ENCODE measurements at regions not wholly inside any gene's neighbourhood (a gene's known extent, or its start where the extent isn't known, plus 50 kb on each side); places are given as distances from the start of the nearest gene placed in this dataset.
A peak's percentile ranks its signal among the peaks of the same experiment; 100 is the strongest.
"Not testable (repeated sequence)": the region's sequence is repeated elsewhere in the genome, so short reads cannot be mapped to it uniquely, and the experiment has no call there.

DNA sequence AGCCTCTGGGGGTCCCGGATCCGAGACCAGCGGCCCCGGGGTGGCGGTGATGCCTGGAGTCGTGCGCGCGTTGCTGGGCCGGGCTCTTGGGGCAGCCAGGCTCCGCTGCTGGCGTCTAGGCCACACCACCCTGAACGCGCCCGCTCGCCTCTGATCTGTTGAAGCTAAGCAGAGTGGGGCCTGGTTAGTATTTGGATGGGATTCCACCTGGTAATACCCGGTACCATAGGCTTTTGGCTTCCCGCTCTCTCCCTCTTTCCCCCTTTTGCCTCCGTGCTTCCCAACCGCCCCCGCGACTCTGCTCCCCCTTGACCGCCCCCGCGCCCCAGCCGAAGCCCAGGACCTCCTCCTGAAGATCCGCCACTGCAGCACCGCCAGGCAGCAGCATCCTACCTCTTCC, 1383.5 kb upstream of the DEFB115 start:
- no peaks in the 10 kb centered on the region for H3K27me3 ChIP-seq
- H3K4me3 ChIP-seq = no peak overlapping the region
- peak in 5 of 7 donors; percentile 14 to 45 (median 39) for DNase-seq
- intact Hi-C loops (cut with DNase I) = no loop called here
- no peaks in the 10 kb centered on the region for H3K36me3 ChIP-seq (replicated peaks in 1 of 2)
- TF ChIP-seq POLR2A (IDR thresholded peaks at IDR 0.05) = no peak
- TF ChIP-seq, protein P1, sequence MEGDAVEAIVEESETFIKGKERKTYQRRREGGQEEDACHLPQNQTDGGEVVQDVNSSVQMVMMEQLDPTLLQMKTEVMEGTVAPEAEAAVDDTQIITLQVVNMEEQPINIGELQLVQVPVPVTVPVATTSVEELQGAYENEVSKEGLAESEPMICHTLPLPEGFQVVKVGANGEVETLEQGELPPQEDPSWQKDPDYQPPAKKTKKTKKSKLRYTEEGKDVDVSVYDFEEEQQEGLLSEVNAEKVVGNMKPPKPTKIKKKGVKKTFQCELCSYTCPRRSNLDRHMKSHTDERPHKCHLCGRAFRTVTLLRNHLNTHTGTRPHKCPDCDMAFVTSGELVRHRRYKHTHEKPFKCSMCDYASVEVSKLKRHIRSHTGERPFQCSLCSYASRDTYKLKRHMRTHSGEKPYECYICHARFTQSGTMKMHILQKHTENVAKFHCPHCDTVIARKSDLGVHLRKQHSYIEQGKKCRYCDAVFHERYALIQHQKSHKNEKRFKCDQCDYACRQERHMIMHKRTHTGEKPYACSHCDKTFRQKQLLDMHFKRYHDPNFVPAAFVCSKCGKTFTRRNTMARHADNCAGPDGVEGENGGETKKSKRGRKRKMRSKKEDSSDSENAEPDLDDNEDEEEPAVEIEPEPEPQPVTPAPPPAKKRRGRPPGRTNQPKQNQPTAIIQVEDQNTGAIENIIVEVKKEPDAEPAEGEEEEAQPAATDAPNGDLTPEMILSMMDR (IDR thresholded peaks at IDR 0.05) = no peak
- H3K27ac ChIP-seq = no peak overlapping the region
- H3K9me3 ChIP-seq (replicated peaks in 1 of 3) = no peaks in the 10 kb centered on the region
- H3K4me1 ChIP-seq (replicated peaks in 1 of 2) = no peaks in the 10 kb centered on the region
- 54 to 74% (median 62%) methylated on average over 15 to 28 of the region's 28 CpGs for WGBS, 4 donors

DNA sequence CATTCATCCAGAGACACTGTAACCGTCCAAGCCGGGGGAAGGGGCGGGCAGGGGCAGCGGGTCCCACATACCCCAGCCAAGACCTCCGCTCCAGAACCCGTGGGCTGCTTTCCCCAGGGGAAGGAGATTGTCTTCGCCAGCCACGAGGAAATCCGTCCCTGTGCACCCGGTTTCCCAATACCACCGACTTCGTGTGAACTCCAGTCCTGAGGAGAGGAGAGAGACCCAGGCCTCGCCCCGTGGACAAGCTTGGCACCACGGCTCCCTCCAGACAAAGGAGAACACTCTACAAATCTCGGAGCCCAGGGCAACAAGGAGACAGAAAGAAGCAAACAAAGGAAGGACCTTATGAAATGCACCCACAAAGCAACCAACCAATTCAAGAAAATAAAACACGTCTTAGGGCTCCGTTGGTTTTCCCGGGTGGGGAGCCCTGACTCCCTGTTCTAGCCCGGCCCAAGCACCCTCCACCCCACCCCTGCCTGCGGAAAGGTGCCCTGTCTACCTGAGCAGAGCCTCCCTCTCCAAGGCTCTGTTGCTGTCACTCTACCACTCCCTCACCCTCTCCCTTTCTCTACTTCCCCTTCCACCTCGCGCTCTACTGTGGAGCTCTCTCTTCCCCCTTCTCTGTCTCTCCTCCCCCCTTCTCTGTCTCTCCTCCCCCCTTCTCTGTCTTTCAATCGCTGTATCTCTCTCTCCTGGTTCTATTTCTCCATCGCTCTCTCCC, 1382.8 kb upstream of the DEFB115 start:
- no peak for TF ChIP-seq POLR2A (IDR thresholded peaks at IDR 0.05)
- TF ChIP-seq, protein P1 (IDR thresholded peaks at IDR 0.05) = no peak
- peak in 1 of 7 donors; percentile 5 for DNase-seq

DNA sequence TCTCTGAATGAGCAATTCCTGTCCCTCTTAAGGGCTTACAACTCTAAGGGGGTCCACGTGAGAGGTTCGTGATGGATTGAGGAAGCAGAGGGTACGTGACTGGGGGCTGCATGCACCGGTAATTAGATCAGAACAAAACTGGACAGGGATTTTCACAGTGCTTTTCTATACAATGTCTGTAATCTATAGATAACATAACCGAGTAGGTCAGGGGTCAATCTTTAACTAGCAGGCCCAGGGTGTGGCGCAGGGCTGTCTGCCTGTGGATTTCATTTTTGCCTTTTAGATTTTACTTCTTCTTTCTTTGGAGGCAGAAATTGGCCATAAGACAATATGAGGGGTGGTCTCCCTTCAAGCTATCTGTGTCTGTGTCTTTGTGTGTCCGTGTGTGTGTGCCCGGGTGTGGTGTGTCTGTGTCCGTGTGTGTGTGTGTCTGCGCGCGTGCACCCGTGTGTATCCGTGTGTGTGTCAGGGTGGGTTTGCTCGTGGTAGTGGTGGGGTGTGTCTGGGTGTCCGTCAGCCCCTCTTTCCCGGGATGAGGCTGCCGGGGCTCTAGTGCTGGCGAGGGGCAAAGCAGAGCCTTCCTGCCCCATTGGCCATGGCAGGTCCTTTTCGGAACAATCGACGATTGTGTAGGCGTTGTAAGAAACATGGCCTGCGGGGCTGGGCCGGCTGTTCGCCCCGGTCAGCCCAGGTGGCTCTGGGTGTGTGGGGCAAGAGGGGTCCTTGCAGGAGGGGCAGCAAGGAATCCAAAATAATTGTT, 1382.0 kb upstream of the DEFB115 start:
- 78 to 80% (median 80%) methylated on average over 27 of the region's 27 CpGs for WGBS, 4 donors

More for the DNA sequence above, 1382.8 kb upstream of the DEFB115 start:
- H3K27me3 ChIP-seq = no peaks in the 10 kb centered on the region
- no peaks in the 10 kb centered on the region for H3K36me3 ChIP-seq (replicated peaks in 1 of 2)
- no peaks in the 10 kb centered on the region for H3K4me1 ChIP-seq (replicated peaks in 1 of 2)
- no peak overlapping the region for H3K27ac ChIP-seq
- no peak overlapping the region for H3K4me3 ChIP-seq
- intact Hi-C loops (cut with DNase I) = loop anchor here in 1 of 2 donors (5.0 kb wide), 1 partner anchor 762 kb away; no protein-coding TSS in a partner anchor
- no peaks in the 10 kb centered on the region for H3K9me3 ChIP-seq (replicated peaks in 1 of 3)
- WGBS, 4 donors = 72 to 80% (median 78%) methylated on average over 20 to 25 of the region's 25 CpGs

DNA sequence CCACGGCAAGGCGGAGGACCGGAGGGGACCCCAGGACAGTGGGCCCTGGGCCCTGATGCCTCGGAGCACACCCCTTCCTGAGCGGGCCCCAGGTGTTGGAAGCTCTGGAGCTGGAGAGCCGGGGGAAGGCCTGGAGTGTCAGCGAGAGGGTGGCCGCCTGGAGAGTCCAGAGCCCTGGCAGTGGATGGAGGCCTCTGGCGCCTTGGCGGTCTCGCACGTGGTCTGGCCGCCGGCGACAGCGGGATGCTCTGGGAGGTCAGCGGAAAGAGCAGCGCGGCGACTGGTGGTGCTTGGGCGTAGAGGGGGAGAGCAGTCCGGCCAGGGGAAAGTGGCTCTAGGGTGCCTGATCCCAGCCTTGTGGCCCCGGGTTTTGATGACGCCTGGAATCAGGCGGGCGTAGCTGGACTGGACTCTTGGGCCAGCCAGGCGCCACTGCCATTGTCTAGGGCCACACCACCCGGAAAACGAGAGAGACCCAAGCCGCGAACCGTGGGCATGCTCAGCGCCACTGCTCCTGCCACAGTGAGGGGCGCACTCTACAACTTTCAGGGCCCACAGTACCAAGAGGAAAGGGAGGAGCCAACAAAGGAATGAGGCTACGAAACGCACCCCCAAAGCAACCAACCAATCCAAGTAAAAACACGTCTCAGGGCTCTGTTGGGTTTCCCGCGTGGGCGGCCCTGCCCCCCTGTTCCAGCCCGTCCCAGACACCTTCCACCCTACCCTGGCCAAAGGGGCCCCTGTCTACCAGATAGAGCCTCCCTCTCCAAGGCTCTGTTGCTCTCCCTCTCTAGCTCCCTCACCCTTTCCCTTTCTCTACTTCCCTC, 1381.2 kb upstream of the DEFB115 start:
- intact Hi-C loops (cut with DNase I) = loop anchor here in 1 of 2 donors (5.0 kb wide), 1 partner anchor 764 kb away; no protein-coding TSS in a partner anchor
- H3K27me3 ChIP-seq; H3K36me3 ChIP-seq (replicated peaks in 1 of 2); H3K4me3 ChIP-seq; H3K27ac ChIP-seq; H3K9me3 ChIP-seq (replicated peaks in 1 of 3); H3K4me1 ChIP-seq (replicated peaks in 1 of 2): not testable (repeated sequence)
- DNase-seq = peak in 2 of 7 donors; percentile 6 to 12
- 82 to 88% (median 84%) methylated on average over 40 to 41 of the region's 41 CpGs for WGBS, 4 donors

More for the DNA sequence above, 1382.0 kb upstream of the DEFB115 start:
- H3K27ac ChIP-seq; H3K4me1 ChIP-seq (replicated peaks in 1 of 2); H3K4me3 ChIP-seq; H3K9me3 ChIP-seq (replicated peaks in 1 of 3); H3K27me3 ChIP-seq; H3K36me3 ChIP-seq (replicated peaks in 1 of 2): not testable (repeated sequence)
- intact Hi-C loops (cut with DNase I) = loop anchor here in 1 of 2 donors (5.0 kb wide), 1 partner anchor 763 kb away; no protein-coding TSS in a partner anchor
- peak in 1 of 7 donors; percentile 6 for DNase-seq

DNA sequence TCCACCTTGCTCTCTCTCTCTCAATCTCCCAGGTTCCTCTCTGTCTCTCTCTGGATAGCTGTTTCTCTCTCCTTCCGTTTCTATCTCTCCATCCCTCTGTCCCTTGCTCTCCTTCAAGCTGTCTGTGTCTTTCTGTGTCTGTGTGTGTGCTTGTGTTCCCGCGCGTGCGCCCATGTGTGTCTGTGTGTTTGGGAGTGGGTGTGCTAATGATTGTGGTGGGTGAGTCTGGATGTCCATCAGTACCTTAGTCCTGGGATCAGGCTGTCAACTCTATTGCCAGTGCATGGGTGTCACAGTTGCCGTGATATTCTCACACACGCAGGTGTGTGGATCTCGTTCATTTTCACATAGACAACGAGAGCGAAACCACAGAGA, 1380.6 kb upstream of the DEFB115 start:
- TF ChIP-seq POLR2A (IDR thresholded peaks at IDR 0.05) = no peak
- TF ChIP-seq, protein P1 (IDR thresholded peaks at IDR 0.05) = no peak
- no peaks in the 10 kb centered on the region for H3K4me1 ChIP-seq (replicated peaks in 1 of 2)
- DNase-seq = peak in 2 of 7 donors; percentile 6 to 14
- H3K4me3 ChIP-seq = no peak overlapping the region
- intact Hi-C loops (cut with DNase I) = loop anchor here in 1 of 2 donors (5.0 kb wide), 1 partner anchor 765 kb away; no protein-coding TSS in a partner anchor
- 70 to 80% (median 76%) methylated on average over 10 of the region's 10 CpGs for WGBS, 4 donors
- no peak overlapping the region for H3K27ac ChIP-seq
- no peaks in the 10 kb centered on the region for H3K27me3 ChIP-seq
- H3K9me3 ChIP-seq (replicated peaks in 1 of 3) = no peaks in the 10 kb centered on the region
- H3K36me3 ChIP-seq (replicated peaks in 1 of 2) = no peaks in the 10 kb centered on the region

DNA sequence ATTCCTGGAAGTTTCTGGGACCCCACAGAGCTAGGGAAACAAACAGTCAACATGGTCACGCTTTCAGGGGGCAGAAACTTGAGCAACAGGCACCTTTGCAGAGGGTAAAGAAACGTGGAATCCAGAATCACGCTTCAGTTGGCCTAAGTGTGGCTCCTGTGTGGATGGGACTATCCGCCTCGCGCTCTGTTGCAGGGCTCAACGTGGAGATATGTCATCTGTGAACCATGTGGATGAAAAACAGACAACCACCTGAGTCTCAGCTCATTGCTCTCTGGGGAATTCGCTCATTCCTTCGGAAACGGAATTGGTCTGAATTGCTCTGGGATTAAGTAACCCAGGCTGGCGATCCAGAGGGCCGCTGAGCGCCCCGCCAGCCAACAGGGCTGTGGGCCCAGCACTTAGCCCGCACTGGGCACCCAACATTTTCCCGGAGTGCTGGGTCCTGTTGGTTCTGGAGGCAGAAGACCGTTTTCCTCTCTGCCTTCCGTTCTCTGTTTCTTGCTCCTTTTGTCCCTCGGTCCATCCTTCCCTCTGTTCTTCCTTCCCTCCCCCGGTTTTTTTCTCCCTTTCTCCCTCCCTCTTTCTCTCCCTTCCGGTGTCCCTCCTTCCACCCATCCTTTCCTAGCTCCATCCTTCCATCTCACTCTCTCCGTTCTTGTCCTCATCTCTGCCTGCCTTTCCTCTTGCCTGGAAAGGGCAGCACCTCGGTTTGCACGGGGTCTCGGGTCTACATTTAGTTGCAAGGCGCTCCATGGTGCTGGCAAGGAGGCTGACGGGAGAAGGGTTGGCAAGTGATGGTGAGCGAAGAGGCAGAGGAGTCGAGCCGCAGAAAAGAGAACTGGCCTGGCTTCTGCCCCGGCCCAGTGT, 1379.8 kb upstream of the DEFB115 start:
- not testable (repeated sequence) for DNase-seq; H3K4me1 ChIP-seq (replicated peaks in 1 of 2); H3K36me3 ChIP-seq (replicated peaks in 1 of 2); H3K27me3 ChIP-seq; H3K9me3 ChIP-seq (replicated peaks in 1 of 3); H3K27ac ChIP-seq; H3K4me3 ChIP-seq
- WGBS, 4 donors = 58 to 64% (median 61%) methylated on average over 29 to 31 of the region's 31 CpGs
- intact Hi-C loops (cut with DNase I) = loop anchor here in 1 of 2 donors (5.0 kb wide), 1 partner anchor 765 kb away; no protein-coding TSS in a partner anchor

Data from adrenal gland (tissue), 9 donors.